ENCODE measurements at regions not wholly inside any gene's neighbourhood (a gene's known extent, or its start where the extent isn't known, plus 50 kb on each side); places are given as distances from the start of the nearest gene placed in this dataset.

DNA sequence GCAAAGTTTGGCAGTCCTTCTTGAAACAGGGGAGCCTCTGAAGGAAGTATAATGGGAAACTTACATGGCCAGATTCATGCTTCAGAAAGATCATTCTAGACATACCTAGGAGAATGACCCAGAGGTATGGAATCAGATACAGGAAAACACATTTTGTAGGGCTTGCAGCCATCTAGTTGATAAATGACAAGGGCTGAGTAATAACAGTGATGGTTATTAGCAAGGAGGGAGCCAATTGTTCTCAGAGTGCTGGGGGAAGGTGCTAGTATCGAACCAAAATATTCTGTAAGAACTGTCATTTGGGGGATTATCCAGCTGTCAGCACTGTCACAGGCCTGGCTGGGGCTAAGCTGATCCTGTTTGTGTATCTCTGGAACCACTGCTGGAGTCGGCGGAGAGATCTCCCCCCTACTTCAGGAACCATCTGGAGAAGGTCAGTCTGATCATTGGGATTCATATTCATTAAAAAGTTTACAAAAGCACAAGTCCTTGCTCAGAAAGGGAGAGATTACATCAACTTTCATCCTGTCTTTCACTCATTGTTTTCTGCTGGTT lies 113.8 kb upstream of the THSD7B start:
- TF ChIP-seq ZNF202 (tag by site-specific recombination; IDR thresholded peaks at IDR 0.05; ENCODE audit: borderline replicate concordance) (no peak), ZBTB1 (tag by site-specific recombination; IDR thresholded peaks at IDR 0.05) (no peak), ZNF10 (tag by site-specific recombination; IDR thresholded peaks at IDR 0.05) (no peak), ZNF366 (tag by site-specific recombination; conservative IDR thresholded peaks at IDR 0.05) (no peak), ZNF701 (tag by site-specific recombination; IDR thresholded peaks at IDR 0.05) (no peak), KLF9 (tag by site-specific recombination; IDR thresholded peaks at IDR 0.05; ENCODE audit: low read depth) (no peak), ZNF600 (tag by site-specific recombination; IDR thresholded peaks at IDR 0.05) (no peak)
- TF ChIP-seq, protein P1, sequence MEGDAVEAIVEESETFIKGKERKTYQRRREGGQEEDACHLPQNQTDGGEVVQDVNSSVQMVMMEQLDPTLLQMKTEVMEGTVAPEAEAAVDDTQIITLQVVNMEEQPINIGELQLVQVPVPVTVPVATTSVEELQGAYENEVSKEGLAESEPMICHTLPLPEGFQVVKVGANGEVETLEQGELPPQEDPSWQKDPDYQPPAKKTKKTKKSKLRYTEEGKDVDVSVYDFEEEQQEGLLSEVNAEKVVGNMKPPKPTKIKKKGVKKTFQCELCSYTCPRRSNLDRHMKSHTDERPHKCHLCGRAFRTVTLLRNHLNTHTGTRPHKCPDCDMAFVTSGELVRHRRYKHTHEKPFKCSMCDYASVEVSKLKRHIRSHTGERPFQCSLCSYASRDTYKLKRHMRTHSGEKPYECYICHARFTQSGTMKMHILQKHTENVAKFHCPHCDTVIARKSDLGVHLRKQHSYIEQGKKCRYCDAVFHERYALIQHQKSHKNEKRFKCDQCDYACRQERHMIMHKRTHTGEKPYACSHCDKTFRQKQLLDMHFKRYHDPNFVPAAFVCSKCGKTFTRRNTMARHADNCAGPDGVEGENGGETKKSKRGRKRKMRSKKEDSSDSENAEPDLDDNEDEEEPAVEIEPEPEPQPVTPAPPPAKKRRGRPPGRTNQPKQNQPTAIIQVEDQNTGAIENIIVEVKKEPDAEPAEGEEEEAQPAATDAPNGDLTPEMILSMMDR (tag by site-specific recombination; IDR thresholded peaks at IDR 0.05) = no peak
- TF ChIP-seq, protein P2, sequence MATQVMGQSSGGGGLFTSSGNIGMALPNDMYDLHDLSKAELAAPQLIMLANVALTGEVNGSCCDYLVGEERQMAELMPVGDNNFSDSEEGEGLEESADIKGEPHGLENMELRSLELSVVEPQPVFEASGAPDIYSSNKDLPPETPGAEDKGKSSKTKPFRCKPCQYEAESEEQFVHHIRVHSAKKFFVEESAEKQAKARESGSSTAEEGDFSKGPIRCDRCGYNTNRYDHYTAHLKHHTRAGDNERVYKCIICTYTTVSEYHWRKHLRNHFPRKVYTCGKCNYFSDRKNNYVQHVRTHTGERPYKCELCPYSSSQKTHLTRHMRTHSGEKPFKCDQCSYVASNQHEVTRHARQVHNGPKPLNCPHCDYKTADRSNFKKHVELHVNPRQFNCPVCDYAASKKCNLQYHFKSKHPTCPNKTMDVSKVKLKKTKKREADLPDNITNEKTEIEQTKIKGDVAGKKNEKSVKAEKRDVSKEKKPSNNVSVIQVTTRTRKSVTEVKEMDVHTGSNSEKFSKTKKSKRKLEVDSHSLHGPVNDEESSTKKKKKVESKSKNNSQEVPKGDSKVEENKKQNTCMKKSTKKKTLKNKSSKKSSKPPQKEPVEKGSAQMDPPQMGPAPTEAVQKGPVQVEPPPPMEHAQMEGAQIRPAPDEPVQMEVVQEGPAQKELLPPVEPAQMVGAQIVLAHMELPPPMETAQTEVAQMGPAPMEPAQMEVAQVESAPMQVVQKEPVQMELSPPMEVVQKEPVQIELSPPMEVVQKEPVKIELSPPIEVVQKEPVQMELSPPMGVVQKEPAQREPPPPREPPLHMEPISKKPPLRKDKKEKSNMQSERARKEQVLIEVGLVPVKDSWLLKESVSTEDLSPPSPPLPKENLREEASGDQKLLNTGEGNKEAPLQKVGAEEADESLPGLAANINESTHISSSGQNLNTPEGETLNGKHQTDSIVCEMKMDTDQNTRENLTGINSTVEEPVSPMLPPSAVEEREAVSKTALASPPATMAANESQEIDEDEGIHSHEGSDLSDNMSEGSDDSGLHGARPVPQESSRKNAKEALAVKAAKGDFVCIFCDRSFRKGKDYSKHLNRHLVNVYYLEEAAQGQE (tag by site-specific recombination; IDR thresholded peaks at IDR 0.05) = no peak
